HCT116 (cell line): ENCODE measurements at regions not wholly inside any gene's neighbourhood (a gene's known extent, or its start where the extent isn't known, plus 50 kb on each side); places are given as distances from the start of the nearest gene placed in this dataset.

Experiments used
- ATAC-seq: fragments of 200-7000 bp; cut with Tn5 transposase; 2 replicates; pipeline ENCODE4 v1.9.1; 2020; ENCODE audit warnings: mild to moderate bottlenecking, moderate library complexity
- BruUV-seq: library from RNA; stranded (reverse); fragments of 400-500 nt; replicated peaks from 2 replicates; lab custom pipeline; 2021; lab: Mats Ljungman, UMichigan
- CTCF ChIA-PET: fragments of 300-600 bp; sonication (Branson Sonifier 250); formaldehyde crosslinking; loops from one replicate; lab custom pipeline; 2021; ENCODE audit warnings: antibody characterized with exemption; lab: Charles Lee
- POLR2A ChIA-PET: fragments of 300-600, 350-600 bp; sonication (Branson Sonifier 250); formaldehyde crosslinking; loops from one replicate; lab custom pipeline; 2021; ENCODE audit warnings: antibody characterized with exemption; lab: Charles Lee
- RAD21 ChIA-PET, 2 experiments: fragments of 300-600 bp; sonication (Branson Sonifier 250); formaldehyde crosslinking; loops; one replicate each; lab custom pipeline; 2023; ENCODE audit warnings: low total read pairs in 2 of 2; ENCODE audit not compliant: uncharacterized antibody in 2 of 2, unreplicated experiment in 2 of 2, low non-redundant PET in 1 of 2; lab: Charles Lee
- DNase-seq: peaks from one replicate; pipeline ENCODE4 v3.0.0-alpha.2; 2010; ENCODE audit warnings: low read depth, low spot score
- H2AFZ ChIP-seq: fragments of 200-600 bp; shearing (Covaris generic), sonication (generic); 2 replicates; pipeline ENCODE4 v1.6.1; 2017; ENCODE audit warnings: low read depth, mixed run types, mixed read lengths, antibody characterized with exemption, low read length; ENCODE audit not compliant: poor library complexity, severe bottlenecking
- H3K27ac ChIP-seq: 2 replicates; pipeline ENCODE4 v1.5.1; 2012; ENCODE audit warnings: low read depth, low read length
- H3K27me3 ChIP-seq: fragments of 200-600 bp; sonication (generic); 2 replicates; pipeline ENCODE4 v1.6.1; 2016; ENCODE audit warnings: mixed run types, low read length, mixed read lengths; ENCODE audit not compliant: insufficient read depth
- H3K36me3 ChIP-seq, 2 experiments: fragments of 200-500 bp in 1 of 2; fragments of 200-600 bp in 1 of 2; sonication (Bioruptor generic) in 1 of 2; sonication (generic) in 1 of 2; 2 replicates each; pipeline versions ENCODE4 v1.5.1 to v1.6.1; 2014 to 2016; ENCODE audit warnings: low read length in 2 of 2, inconsistent platforms in 1 of 2, mixed read lengths in 1 of 2, mixed run types in 1 of 2; ENCODE audit not compliant: insufficient read depth in 2 of 2, control insufficient read depth in 1 of 2
- H3K4me1 ChIP-seq, 2 experiments: fragments of 200-600 bp in 1 of 2; sonication (generic) in 1 of 2; 2 replicates each; pipeline versions ENCODE4 v1.5.1 to v1.6.1; 2012 to 2017; ENCODE audit warnings: low read length in 2 of 2, inconsistent platforms in 1 of 2, mild to moderate bottlenecking in 1 of 2, mixed read lengths in 1 of 2, mixed run types in 1 of 2, moderate library complexity in 1 of 2; ENCODE audit not compliant: insufficient read depth in 2 of 2, control insufficient read depth in 1 of 2
- H3K4me2 ChIP-seq: fragments of 200-600 bp; sonication (generic); 2 replicates; pipeline ENCODE4 v1.6.1; 2017; ENCODE audit warnings: mixed run types, low read length, mixed read lengths
- H3K4me3 ChIP-seq, 2 experiments: fragments of 200-600 bp in 1 of 2; sonication (generic) in 1 of 2; replicated peaks in 1 of 2; 2 replicates each; pipeline ENCODE4 v1.5.1; 2011 to 2016; ENCODE audit warnings: low read length in 2 of 2, control low read depth in 1 of 2, low read depth in 1 of 2, mild to moderate bottlenecking in 1 of 2, mixed read lengths in 1 of 2, mixed run types in 1 of 2
- H3K79me2 ChIP-seq: fragments of 200-600 bp; sonication (generic); 2 replicates; pipeline ENCODE4 v1.6.1; 2017; ENCODE audit warnings: mild to moderate bottlenecking, mixed run types, low read length, moderate library complexity, mixed read lengths; ENCODE audit not compliant: insufficient read depth
- H3K9ac ChIP-seq: fragments of 200-600 bp; sonication (generic); 2 replicates; pipeline ENCODE4 v1.6.1; 2016; ENCODE audit warnings: low read length, mixed read lengths
- H3K9me2 ChIP-seq: fragments of 200-600 bp; sonication (generic), shearing (Covaris generic); 2 replicates; pipeline ENCODE4 v1.6.1; 2017; ENCODE audit warnings: mixed run types, mild to moderate bottlenecking, moderate library complexity; ENCODE audit not compliant: insufficient read depth
- H3K9me3 ChIP-seq, 2 experiments: fragments of 200-500 bp in 1 of 2; fragments of 200-600 bp in 1 of 2; sonication (Bioruptor generic) in 1 of 2; sonication (generic) in 1 of 2; 2 replicates each; pipeline ENCODE4 v1.6.1; 2014 to 2017; ENCODE audit warnings: low read length in 2 of 2, mixed read lengths in 2 of 2, inconsistent platforms in 1 of 2, low read depth in 1 of 2, mild to moderate bottlenecking in 1 of 2, mixed run types in 1 of 2, moderate library complexity in 1 of 2; ENCODE audit not compliant: control insufficient read depth in 1 of 2, insufficient read depth in 1 of 2
- H4K20me1 ChIP-seq: fragments of 200-600 bp; sonication (generic), shearing (Covaris generic); 2 replicates; pipeline ENCODE4 v1.6.1; 2017; ENCODE audit warnings: mixed run types, mild to moderate bottlenecking, moderate library complexity; ENCODE audit not compliant: insufficient read depth
- CBX3 ChIP-seq: IDR thresholded peaks from 2 replicates; pipeline ENCODE4 v1.6.1; 2012; ENCODE audit warnings: low read depth
- CEBPB ChIP-seq: IDR thresholded peaks from 2 replicates; pipeline ENCODE4 v1.6.1; 2012; ENCODE audit warnings: low read depth
- CTCF ChIP-seq, 3 experiments: fragments of 200-600 bp in 1 of 3; sonication (generic) in 1 of 3; IDR thresholded peaks in 2 of 3; conservative IDR thresholded peaks in 1 of 3; 2 replicates each; pipeline ENCODE4 v1.5.1; 2012 to 2017; ENCODE audit warnings: low read depth in 2 of 3, low read length in 2 of 3, antibody characterized with exemption in 1 of 3, borderline replicate concordance in 1 of 3, control low read depth in 1 of 3, mild to moderate bottlenecking in 1 of 3, mixed read lengths in 1 of 3, mixed run types in 1 of 3, moderate library complexity in 1 of 3; ENCODE audit not compliant: insufficient read depth in 1 of 3
- EGR1 ChIP-seq: IDR thresholded peaks from 2 replicates; pipeline ENCODE4 v1.6.1; 2012; ENCODE audit warnings: low read depth
- EZH2 ChIP-seq: fragments of 200-600 bp; sonication (generic); IDR thresholded peaks from 2 replicates; pipeline ENCODE4 v1.6.1; 2017; ENCODE audit warnings: antibody characterized with exemption, mixed run types
- EZH2phosphoT487 ChIP-seq: fragments of 200-600 bp; IDR thresholded peaks from 2 replicates; pipeline ENCODE4 v1.6.1; 2018; ENCODE audit warnings: antibody characterized with exemption, borderline replicate concordance
- JUND ChIP-seq: IDR thresholded peaks from 2 replicates; pipeline ENCODE4 v1.6.1; 2012
- POLR2AphosphoS5 ChIP-seq: IDR thresholded peaks from 2 replicates; pipeline ENCODE4 v1.6.1; 2011; ENCODE audit warnings: mild to moderate bottlenecking, low read depth, low read length, moderate library complexity
- REST ChIP-seq: IDR thresholded peaks from 2 replicates; pipeline ENCODE4 v1.6.1; 2012; ENCODE audit warnings: low read depth
- SIN3A ChIP-seq: IDR thresholded peaks from 2 replicates; pipeline ENCODE4 v1.6.1; 2012; ENCODE audit warnings: low read depth
- YY1 ChIP-seq: IDR thresholded peaks from 2 replicates; pipeline ENCODE4 v1.6.1; 2011; ENCODE audit warnings: low read length, low read depth, moderate library complexity, mild to moderate bottlenecking; ENCODE audit not compliant: insufficient replicate concordance; ENCODE audit errors: extremely low read depth
- ZBTB33 ChIP-seq: IDR thresholded peaks from 2 replicates; pipeline ENCODE4 v1.6.1; 2011; ENCODE audit warnings: mild to moderate bottlenecking, low read length, moderate library complexity; ENCODE audit not compliant: insufficient replicate concordance; ENCODE audit errors: extremely low read depth
- ZFX ChIP-seq: fragments of 450-650 bp; IDR thresholded peaks from 2 replicates; pipeline ENCODE4 v1.6.1; 2017
- ZNF274 ChIP-seq: fragments of 200-500 bp; sonication (Bioruptor generic); IDR thresholded peaks from 2 replicates; pipeline ENCODE4 v1.6.1; 2014; ENCODE audit warnings: mild to moderate bottlenecking, low read depth, low read length, inconsistent platforms
- intact Hi-C: fragments of 100-400 bp; cut with micrococcal nuclease; formaldehyde crosslinking; loops from 2 replicates; pipeline ENCODE4 v1.10.0; 2022

GRCh38 chr10:47091421-47091820, 180.2 kb downstream of the PTPN20 start:
- TF ChIP-seq REST (no peak), CEBPB (no peak), ZFX (no peak), EZH2phosphoT487 (no peak), EZH2 (no peak), JUND (no peak), YY1 (no peak)
- H2AFZ ChIP-seq = no peak overlapping the region
- no peak for DNase-seq
- intact Hi-C loops = no loop called here
- no peak overlapping the region for H3K9ac ChIP-seq
- no peaks in the 10 kb centered on the region for H3K27me3 ChIP-seq
- no peaks in the 10 kb centered on the region for H4K20me1 ChIP-seq
- no peaks in the 10 kb centered on the region for H3K36me3 ChIP-seq
- H3K4me1 ChIP-seq = no peaks in the 10 kb centered on the region
- H3K27ac ChIP-seq = no peak overlapping the region
- ATAC-seq = no peak
- no peaks in the 10 kb centered on the region for H3K9me3 ChIP-seq
- no peaks in the 10 kb centered on the region for H3K9me2 ChIP-seq
- no TSS peak for BruUV-seq
- ChIA-PET RAD21 (no interaction called here), CTCF (no interaction called here), POLR2A (no interaction called here)
- H3K4me3 ChIP-seq = no peak overlapping the region
- H3K79me2 ChIP-seq = no peaks in the 10 kb centered on the region
- no peak overlapping the region for H3K4me2 ChIP-seq

- DNase-seq = no peak
- no peaks in the 10 kb centered on the region for H3K4me1 ChIP-seq
- no peak overlapping the region for H2AFZ ChIP-seq
- H4K20me1 ChIP-seq = no peaks in the 10 kb centered on the region
- no peak overlapping the region for H3K27ac ChIP-seq
- H3K9ac ChIP-seq = no peak overlapping the region
- intact Hi-C loops = no loop called here
- H3K9me2 ChIP-seq = no peaks in the 10 kb centered on the region
- no peaks in the 10 kb centered on the region for H3K27me3 ChIP-seq
- H3K4me2 ChIP-seq = no peak overlapping the region
- RAD21 ChIA-PET = no interaction called here
- CTCF ChIA-PET = no interaction called here
- ATAC-seq = no peak
- POLR2A ChIA-PET = no interaction called here
- no peaks in the 10 kb centered on the region for H3K79me2 ChIP-seq
- H3K9me3 ChIP-seq = no peaks in the 10 kb centered on the region
- no peaks in the 10 kb centered on the region for H3K36me3 ChIP-seq
- no TSS peak for BruUV-seq
- H3K4me3 ChIP-seq = no peak overlapping the region
- TF ChIP-seq SIN3A (no peak), JUND (no peak), CTCF (IDR thresholded peaks at IDR 0.05 in 2 of 3, conservative IDR thresholded peaks at IDR 0.05 in 1 of 3; ENCODE audit: borderline replicate concordance in 1 of 3, insufficient read depth in 1 of 3, low read depth in 2 of 3, low read length in 2 of 3) (no peak), CBX3 (no peak), POLR2AphosphoS5 (no peak), ZBTB33 (no peak), ZNF274 (no peak), EGR1 (no peak), EZH2phosphoT487 (no peak)
These were observed 181.1 kb downstream of the PTPN20 start for GRCh38 chr10:47092376-47092775.
